ENCODE measurements at regions not wholly inside any gene's neighbourhood (a gene's known extent, or its start where the extent isn't known, plus 50 kb on each side); places are given as distances from the start of the nearest gene placed in this dataset.
"Not testable (repeated sequence)": the region's sequence is repeated elsewhere in the genome, so short reads cannot be mapped to it uniquely, and the experiment has no call there.

DNA sequence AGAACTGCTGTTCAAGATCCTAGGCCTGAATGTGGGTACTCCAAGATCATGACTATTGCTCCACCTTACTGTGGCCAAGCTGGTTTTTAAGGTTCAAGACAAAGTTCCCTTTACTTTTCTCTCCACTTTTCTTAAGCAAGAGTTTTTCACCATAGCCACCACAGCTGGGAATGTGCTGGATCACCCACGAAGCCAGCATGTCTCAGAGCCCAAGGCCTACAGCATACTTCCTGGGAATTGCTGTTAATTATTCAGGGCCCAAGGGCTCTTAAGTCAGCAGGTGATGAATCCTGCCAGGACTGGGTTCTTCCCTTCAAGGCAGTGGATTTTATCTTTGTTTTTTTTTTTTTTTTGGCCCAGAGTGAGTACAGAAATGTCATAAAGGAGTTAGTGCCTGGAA lies 149.4 kb upstream of the TUSC1 start:
- no peak for DNase-seq (ENCODE audit: low read depth)
- H3K27me3 ChIP-seq (ENCODE audit: control insufficient read depth, insufficient read depth, low read length): no peaks in the 10 kb centered on the region
- no peak for TF ChIP-seq CTCF (IDR thresholded peaks at IDR 0.05; ENCODE audit: insufficient read depth, low read length, poor library complexity, severe bottlenecking)
- no peaks in the 10 kb centered on the region for H3K36me3 ChIP-seq (ENCODE audit: control insufficient read depth, insufficient read depth, low read length)
- H3K4me3 ChIP-seq (ENCODE audit: low read depth, low read length): no peak overlapping the region

DNA sequence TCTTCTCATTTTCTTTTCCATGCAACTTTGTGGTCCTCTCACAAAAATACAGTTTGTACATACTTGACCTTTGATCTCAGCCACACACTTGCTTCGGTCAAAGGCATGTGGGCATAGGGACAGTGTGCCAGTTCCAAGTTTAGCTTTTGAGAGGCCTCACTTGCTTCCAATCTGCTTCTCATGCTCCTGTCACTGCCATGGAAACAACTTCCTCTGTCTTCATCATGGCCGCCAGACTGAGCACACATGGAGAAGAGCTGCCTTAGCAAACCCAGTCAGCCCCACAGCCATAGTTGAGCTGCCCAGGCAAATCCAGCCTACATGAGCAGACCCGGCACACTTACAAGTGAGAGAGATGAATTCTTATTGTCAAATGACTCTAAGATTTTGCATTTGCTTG lies 138.2 kb upstream of the TUSC1 start:
- Histone ChIP-seq H3K36me3 (ENCODE audit: control insufficient read depth, insufficient read depth, low read length) (no peaks in the 10 kb centered on the region), H3K27me3 (ENCODE audit: control insufficient read depth, insufficient read depth, low read length) (no peaks in the 10 kb centered on the region), H3K4me3 (ENCODE audit: low read depth, low read length) (no peak overlapping the region)
- no peak for TF ChIP-seq CTCF (IDR thresholded peaks at IDR 0.05; ENCODE audit: insufficient read depth, low read length, poor library complexity, severe bottlenecking)
- DNase-seq (ENCODE audit: low read depth): no peak

GRCh38 chr9:25814023-25814422 lies 135.8 kb upstream of the TUSC1 start:
- no peak for TF ChIP-seq CTCF (IDR thresholded peaks at IDR 0.05; ENCODE audit: insufficient read depth, low read length, poor library complexity, severe bottlenecking)
- no peak for DNase-seq (ENCODE audit: low read depth)
- Histone ChIP-seq H3K27me3 (ENCODE audit: control insufficient read depth, insufficient read depth, low read length) (no peaks in the 10 kb centered on the region), H3K4me3 (ENCODE audit: low read depth, low read length) (no peak overlapping the region), H3K36me3 (ENCODE audit: control insufficient read depth, insufficient read depth, low read length) (no peaks in the 10 kb centered on the region)

GRCh38 chr9:25813478-25813877 lies 135.2 kb upstream of the TUSC1 start:
- DNase-seq (ENCODE audit: low read depth): no peak
- no peak overlapping the region for H3K4me3 ChIP-seq (ENCODE audit: low read depth, low read length)
- H3K36me3 ChIP-seq (ENCODE audit: control insufficient read depth, insufficient read depth, low read length): no peaks in the 10 kb centered on the region
- H3K27me3 ChIP-seq (ENCODE audit: control insufficient read depth, insufficient read depth, low read length): no peaks in the 10 kb centered on the region
- no peak for TF ChIP-seq CTCF (IDR thresholded peaks at IDR 0.05; ENCODE audit: insufficient read depth, low read length, poor library complexity, severe bottlenecking)

GRCh38 chr9:25808554-25808953 lies 130.3 kb upstream of the TUSC1 start:
- Histone ChIP-seq H3K27me3 (ENCODE audit: control insufficient read depth, insufficient read depth, low read length) (no peaks in the 10 kb centered on the region), H3K4me3 (ENCODE audit: low read depth, low read length) (no peak overlapping the region), H3K36me3 (ENCODE audit: control insufficient read depth, insufficient read depth, low read length) (no peaks in the 10 kb centered on the region)
- DNase-seq (ENCODE audit: low read depth): no peak
- no peak for TF ChIP-seq CTCF (IDR thresholded peaks at IDR 0.05; ENCODE audit: insufficient read depth, low read length, poor library complexity, severe bottlenecking)

DNA sequence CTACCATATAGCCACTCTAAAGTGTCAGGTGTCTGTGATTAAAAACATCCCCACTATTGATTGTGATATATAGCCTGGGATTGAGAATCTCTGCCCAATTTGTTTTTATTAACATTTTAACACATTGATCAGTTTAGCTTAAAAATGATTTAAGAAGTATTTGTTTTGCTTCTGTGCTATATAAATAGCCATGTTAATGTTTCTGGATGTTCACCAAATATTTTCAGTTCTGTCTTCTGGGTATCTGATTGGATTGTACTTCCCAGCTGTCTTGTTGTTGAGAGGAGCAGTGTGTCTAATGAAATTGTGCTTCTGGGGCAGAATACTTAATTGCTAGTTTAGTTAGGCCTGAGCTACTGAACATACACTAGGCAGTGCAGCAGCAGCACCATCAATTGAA lies 126.6 kb upstream of the TUSC1 start:
- TF ChIP-seq CTCF (IDR thresholded peaks at IDR 0.05; ENCODE audit: insufficient read depth, low read length, poor library complexity, severe bottlenecking): no peak
- no peak for DNase-seq (ENCODE audit: low read depth)
- Histone ChIP-seq H3K36me3 (ENCODE audit: control insufficient read depth, insufficient read depth, low read length) (no peaks in the 10 kb centered on the region), H3K4me3 (ENCODE audit: low read depth, low read length) (no peak overlapping the region), H3K27me3 (ENCODE audit: control insufficient read depth, insufficient read depth, low read length) (no peaks in the 10 kb centered on the region)

DNA sequence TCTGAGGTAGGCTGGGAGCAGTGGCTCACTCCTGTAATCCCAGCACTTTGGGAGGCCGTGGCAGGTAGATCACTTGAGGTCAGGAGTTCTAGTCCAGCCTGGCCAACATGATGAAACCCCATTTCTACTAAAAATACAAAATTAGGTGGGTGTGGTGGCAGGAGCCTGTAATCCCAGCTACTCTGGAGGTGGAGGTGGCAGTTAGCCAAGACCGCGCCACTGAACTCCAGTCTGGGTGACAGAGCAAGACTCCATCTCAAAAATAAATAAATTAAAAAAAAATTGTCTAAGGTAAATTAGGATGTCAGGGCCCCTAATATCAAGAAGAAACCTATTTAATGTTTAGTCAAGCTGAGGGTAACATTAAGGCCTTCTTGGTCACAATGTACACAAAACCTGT lies 123.7 kb upstream of the TUSC1 start:
- H3K27me3 ChIP-seq (ENCODE audit: control insufficient read depth, insufficient read depth, low read length); DNase-seq (ENCODE audit: low read depth); H3K36me3 ChIP-seq (ENCODE audit: control insufficient read depth, insufficient read depth, low read length); H3K4me3 ChIP-seq (ENCODE audit: low read depth, low read length): not testable (repeated sequence)

Measured in kidney epithelial cell (primary cell).